Natural killer cell (primary cell): ENCODE measurements at regions not wholly inside any gene's neighbourhood (a gene's known extent, or its start where the extent isn't known, plus 50 kb on each side); places are given as distances from the start of the nearest gene placed in this dataset.

Experiments used
- ATAC-seq, 3 donors: fragments of 150-1000 bp in 2 of 3; fragments of 200-7000 bp in 1 of 3; cut with Tn5 transposase; 1 replicate in 1 of 3; 2 replicates in 2 of 3; pipeline ENCODE4 v1.10.0; 2021; ENCODE audit warnings: mild to moderate bottlenecking in 2 of 3, moderate library complexity in 2 of 3
- DNase-seq, 2 donors: peaks; one replicate each; pipeline versions ENCODE4 v3.0.0 to v3.0.0-alpha.2; 2013 to 2021; ENCODE audit warnings: mixed read lengths in 1 of 2
- H3K27ac ChIP-seq: one replicate; pipeline ENCODE4 v1.5.1; 2013; ENCODE audit warnings: mild to moderate bottlenecking, low read length
- H3K27me3 ChIP-seq: one replicate; pipeline ENCODE4 v1.6.1; 2013; ENCODE audit warnings: low read length; ENCODE audit not compliant: control insufficient read depth, insufficient read depth
- H3K36me3 ChIP-seq: one replicate; pipeline ENCODE4 v1.6.1; 2013; ENCODE audit warnings: low read length; ENCODE audit not compliant: control insufficient read depth, insufficient read depth
- H3K4me1 ChIP-seq: one replicate; pipeline ENCODE4 v1.6.1; 2013; ENCODE audit warnings: low read length; ENCODE audit not compliant: control insufficient read depth, insufficient read depth
- H3K4me3 ChIP-seq: one replicate; pipeline ENCODE4 v1.5.1; 2013; ENCODE audit warnings: low read length
- H3K9me3 ChIP-seq: one replicate; pipeline ENCODE4 v1.6.1; 2013; ENCODE audit warnings: low read length; ENCODE audit not compliant: control insufficient read depth, insufficient read depth
- H3K27ac Mint-ChIP-seq, 2 donors: one replicate each; pipeline ENCODE4 v1.8.0; 2022; ENCODE audit warnings: mild to moderate bottlenecking in 2 of 2, mixed read lengths in 2 of 2, moderate library complexity in 1 of 2
- H3K27me3 Mint-ChIP-seq, 2 donors: one replicate each; pipeline ENCODE4 v1.8.0; 2022; ENCODE audit warnings: low read depth in 2 of 2, mixed read lengths in 2 of 2
- H3K36me3 Mint-ChIP-seq: one replicate; pipeline ENCODE4 v1.8.0; 2022; ENCODE audit warnings: mixed read lengths
- H3K4me1 Mint-ChIP-seq, 2 donors: one replicate each; pipeline ENCODE4 v1.8.0; 2022; ENCODE audit warnings: mixed read lengths in 2 of 2
- H3K4me3 Mint-ChIP-seq: one replicate; pipeline ENCODE4 v1.8.0; 2022; ENCODE audit warnings: mild to moderate bottlenecking, moderate library complexity, mixed read lengths
- H3K9me3 Mint-ChIP-seq, 2 donors: one replicate each; pipeline ENCODE4 v1.8.0; 2022; ENCODE audit warnings: mixed read lengths in 2 of 2
- CTCF ChIP-seq: fragments of 200-600 bp; IDR thresholded peaks from one replicate; pipeline ENCODE4 v1.8.0; 2022; ENCODE audit warnings: antibody characterized with exemption
- WGBS: methylation state at CpG from one replicate; pipeline ENCODE4 v1.1.7; 2013; ENCODE audit warnings: missing lambda C conversion rate; ENCODE audit not compliant: insufficient coverage; 5-methylcytosine and 5-hydroxymethylcytosine counted together
- intact Hi-C: fragments of 100-400 bp; cut with micrococcal nuclease; formaldehyde crosslinking; loops from one replicate; pipeline ENCODE4 v1.14.2; 2022

GRCh38 chr14:53828820-53829219, 127.8 kb downstream of the BMP4 start:
- H3K4me1 Mint-ChIP-seq = no peaks in the 10 kb centered on the region
- no peak for DNase-seq
- no peaks in the 10 kb centered on the region for H3K36me3 ChIP-seq
- no peak overlapping the region for H3K27ac ChIP-seq
- no peak overlapping the region for H3K27ac Mint-ChIP-seq
- no peak for TF ChIP-seq CTCF
- 54% methylated on average over 4 of the region's 4 CpGs for WGBS
- peaks cover 5% of the 10 kb centered on the region for H3K9me3 ChIP-seq
- ATAC-seq = no peak
- no peaks in the 10 kb centered on the region for H3K4me1 ChIP-seq
- intact Hi-C loops = no loop called here
- H3K9me3 Mint-ChIP-seq = peaks cover 5 to 7% of the 10 kb centered on the region in 2 donors
- H3K4me3 ChIP-seq = no peak overlapping the region
- H3K27me3 Mint-ChIP-seq = no peaks in the 10 kb centered on the region
- H3K4me3 Mint-ChIP-seq = no peak overlapping the region
- no peaks in the 10 kb centered on the region for H3K27me3 ChIP-seq
- no peaks in the 10 kb centered on the region for H3K36me3 Mint-ChIP-seq

GRCh38 chr14:53824061-53824460, 132.6 kb downstream of the BMP4 start:
- H3K27me3 Mint-ChIP-seq = no peaks in the 10 kb centered on the region
- intact Hi-C loops = no loop called here
- no peaks in the 10 kb centered on the region for H3K4me1 Mint-ChIP-seq

GRCh38 chr14:53814392-53814791, 142.2 kb downstream of the BMP4 start:
- no peak overlapping the region for H3K4me3 Mint-ChIP-seq
- 77% methylated on average over 4 of the region's 4 CpGs for WGBS
- Histone ChIP-seq H3K9me3 (no peaks in the 10 kb centered on the region), H3K27ac (no peak overlapping the region), H3K4me3 (no peak overlapping the region), H3K36me3 (no peaks in the 10 kb centered on the region), H3K4me1 (no peaks in the 10 kb centered on the region), H3K27me3 (no peaks in the 10 kb centered on the region)
- no peaks in the 10 kb centered on the region for H3K36me3 Mint-ChIP-seq
- no peaks in the 10 kb centered on the region for H3K4me1 Mint-ChIP-seq
- H3K27me3 Mint-ChIP-seq = no peaks in the 10 kb centered on the region
- TF ChIP-seq CTCF = no peak
- H3K9me3 Mint-ChIP-seq = peaks cover 8 to 9% of the 10 kb centered on the region in 2 donors
- intact Hi-C loops = no loop called here
- H3K27ac Mint-ChIP-seq = no peak overlapping the region
- no peak for ATAC-seq
- DNase-seq = no peak

More at GRCh38 chr14:53824061-53824460, 132.6 kb downstream of the BMP4 start:
- H3K9me3 ChIP-seq = peaks cover 5% of the 10 kb centered on the region
- 71% methylated on average over 1 of the region's 1 CpG for WGBS
- no peaks in the 10 kb centered on the region for H3K36me3 ChIP-seq
- Mint-ChIP-seq H3K9me3 (peaks cover 4 to 7% of the 10 kb centered on the region in 2 donors), H3K27ac (no peak overlapping the region), H3K4me3 (no peak overlapping the region), H3K36me3 (no peaks in the 10 kb centered on the region)
- ATAC-seq (no peak), DNase-seq (no peak)
- H3K4me1 ChIP-seq = no peaks in the 10 kb centered on the region
- H3K4me3 ChIP-seq = no peak overlapping the region
- H3K27ac ChIP-seq = no peak overlapping the region
- no peaks in the 10 kb centered on the region for H3K27me3 ChIP-seq
- no peak for TF ChIP-seq CTCF

- Histone ChIP-seq H3K4me3 (no peak overlapping the region), H3K27me3 (no peaks in the 10 kb centered on the region), H3K27ac (no peak overlapping the region), H3K4me1 (no peaks in the 10 kb centered on the region), H3K36me3 (no peaks in the 10 kb centered on the region), H3K9me3 (no peaks in the 10 kb centered on the region)
- WGBS = 74% methylated on average over 7 of the region's 7 CpGs
- ATAC-seq (no peak), DNase-seq (no peak)
- TF ChIP-seq CTCF = no peak
- H3K27me3 Mint-ChIP-seq = no peaks in the 10 kb centered on the region
- peaks cover 11 to 13% of the 10 kb centered on the region in 2 donors for H3K9me3 Mint-ChIP-seq
- no peak overlapping the region for H3K4me3 Mint-ChIP-seq
- H3K36me3 Mint-ChIP-seq = no peaks in the 10 kb centered on the region
- H3K4me1 Mint-ChIP-seq = no peaks in the 10 kb centered on the region
- no peak overlapping the region for H3K27ac Mint-ChIP-seq
- intact Hi-C loops = no loop called here
Measured at GRCh38 chr14:53810221-53810620, 146.4 kb downstream of the BMP4 start.
